Fibroblast of skin of scalp (primary cell): ENCODE measurements at regions not wholly inside any gene's neighbourhood (a gene's known extent, or its start where the extent isn't known, plus 50 kb on each side); places are given as distances from the start of the nearest gene placed in this dataset.
A peak's percentile ranks its signal among the peaks of the same experiment; 100 is the strongest.

Experiments used
- DNase-seq: peaks from one replicate; pipeline ENCODE4 v3.0.0-alpha.2; 2013

- DNase-seq: peak; percentile 74
Observed at GRCh38 chr11:128299132-128299726, 288.1 kb downstream of the ETS1 start.

- no peak for DNase-seq
Observed at GRCh38 chr11:128298271-128298670, 289.1 kb downstream of the ETS1 start.

GRCh38 chr11:128297805-128298204 lies 289.6 kb downstream of the ETS1 start:
- no peak for DNase-seq

- no peak for DNase-seq
Observed at GRCh38 chr11:128297091-128297651, 290.2 kb downstream of the ETS1 start.

- DNase-seq: peak; percentile 61
Observed at GRCh38 chr11:128294671-128295050, 292.7 kb downstream of the ETS1 start.

- no peak for DNase-seq
Observed at GRCh38 chr11:128294001-128294670, 293.2 kb downstream of the ETS1 start.

- DNase-seq: no peak
Observed at GRCh38 chr11:128291835-128292234, 295.5 kb downstream of the ETS1 start.

- DNase-seq: peak; percentile 36
Observed at GRCh38 chr11:128291007-128291406, 296.4 kb downstream of the ETS1 start.

GRCh38 chr11:128290106-128290840 lies 297.1 kb downstream of the ETS1 start:
- peak; percentile 84 for DNase-seq

GRCh38 chr11:128289048-128289447 lies 298.3 kb downstream of the ETS1 start:
- no peak for DNase-seq

GRCh38 chr11:128288368-128288767 lies 299.0 kb downstream of the ETS1 start:
- peak; percentile 21 for DNase-seq

- DNase-seq: no peak
Observed at GRCh38 chr11:128285321-128285720, 302.0 kb downstream of the ETS1 start.

GRCh38 chr11:128284634-128285033 lies 302.7 kb downstream of the ETS1 start:
- no peak for DNase-seq

- DNase-seq: peak; percentile 22
Observed at GRCh38 chr11:128283451-128283850, 303.9 kb downstream of the ETS1 start.

- no peak for DNase-seq
Observed at GRCh38 chr11:128282053-128282452, 305.3 kb downstream of the ETS1 start.

GRCh38 chr11:128279866-128280265 lies 307.5 kb downstream of the ETS1 start:
- no peak for DNase-seq

GRCh38 chr11:128273736-128274135 lies 313.6 kb downstream of the ETS1 start:
- DNase-seq: no peak

- DNase-seq: no peak
Observed at GRCh38 chr11:128271401-128271800, 316.0 kb downstream of the ETS1 start.

- peak; percentile 22 for DNase-seq
Observed at GRCh38 chr11:128269466-128269865, 317.9 kb downstream of the ETS1 start.

- DNase-seq: no peak
Observed at GRCh38 chr11:128266893-128267292, 320.5 kb downstream of the ETS1 start.

- no peak for DNase-seq
Observed at GRCh38 chr11:128262463-128263345, 324.7 kb downstream of the ETS1 start.

GRCh38 chr11:128261011-128261421 lies 326.3 kb downstream of the ETS1 start:
- no peak for DNase-seq
